GM13976 (cell line): ENCODE measurements at regions not wholly inside any gene's neighbourhood (a gene's known extent, or its start where the extent isn't known, plus 50 kb on each side); places are given as distances from the start of the nearest gene placed in this dataset.

Experiments
- DNase-seq: peaks from one replicate; pipeline ENCODE4 v3.0.0; 2012; ENCODE audit warnings: low spot score
- in situ Hi-C: fragments of 300-500 bp; cut with MboI; formaldehyde crosslinking; loops from one replicate; pipeline ENCODE4 v1.12.0; 2022; ENCODE audit warnings: low sequenced_read_pairs, mixed read lengths, inconsistent platforms; ENCODE audit not compliant: unreplicated experiment
- TF ChIP-seq, protein P1 (sequence below): IDR thresholded peaks from 2 replicates; pipeline ENCODE4 v1.5.1; 2012; ENCODE audit warnings: borderline replicate concordance, mild to moderate bottlenecking; ENCODE audit not compliant: insufficient read depth; ENCODE audit errors: extremely low read depth, missing control alignments, control extremely low read depth

GRCh38 chr1:165045902-165046301 lies 310.6 kb downstream of the LMX1A start:
- in situ Hi-C loops: no loop called here
- no peak for DNase-seq
- TF ChIP-seq, protein P1, sequence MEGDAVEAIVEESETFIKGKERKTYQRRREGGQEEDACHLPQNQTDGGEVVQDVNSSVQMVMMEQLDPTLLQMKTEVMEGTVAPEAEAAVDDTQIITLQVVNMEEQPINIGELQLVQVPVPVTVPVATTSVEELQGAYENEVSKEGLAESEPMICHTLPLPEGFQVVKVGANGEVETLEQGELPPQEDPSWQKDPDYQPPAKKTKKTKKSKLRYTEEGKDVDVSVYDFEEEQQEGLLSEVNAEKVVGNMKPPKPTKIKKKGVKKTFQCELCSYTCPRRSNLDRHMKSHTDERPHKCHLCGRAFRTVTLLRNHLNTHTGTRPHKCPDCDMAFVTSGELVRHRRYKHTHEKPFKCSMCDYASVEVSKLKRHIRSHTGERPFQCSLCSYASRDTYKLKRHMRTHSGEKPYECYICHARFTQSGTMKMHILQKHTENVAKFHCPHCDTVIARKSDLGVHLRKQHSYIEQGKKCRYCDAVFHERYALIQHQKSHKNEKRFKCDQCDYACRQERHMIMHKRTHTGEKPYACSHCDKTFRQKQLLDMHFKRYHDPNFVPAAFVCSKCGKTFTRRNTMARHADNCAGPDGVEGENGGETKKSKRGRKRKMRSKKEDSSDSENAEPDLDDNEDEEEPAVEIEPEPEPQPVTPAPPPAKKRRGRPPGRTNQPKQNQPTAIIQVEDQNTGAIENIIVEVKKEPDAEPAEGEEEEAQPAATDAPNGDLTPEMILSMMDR: no peak

- no peak for DNase-seq
- TF ChIP-seq, protein P1: no peak
- in situ Hi-C loops: no loop called here
Measured at GRCh38 chr1:165040641-165041040, 315.9 kb downstream of the LMX1A start.

- in situ Hi-C loops: no loop called here
- no peak for DNase-seq
- TF ChIP-seq, protein P1: no peak
Measured at GRCh38 chr1:165039996-165040395, 316.5 kb downstream of the LMX1A start.

- TF ChIP-seq, protein P1: no peak
- no peak for DNase-seq
- in situ Hi-C loops: no loop called here
Measured at GRCh38 chr1:165036403-165036802, 320.1 kb downstream of the LMX1A start.

DNA sequence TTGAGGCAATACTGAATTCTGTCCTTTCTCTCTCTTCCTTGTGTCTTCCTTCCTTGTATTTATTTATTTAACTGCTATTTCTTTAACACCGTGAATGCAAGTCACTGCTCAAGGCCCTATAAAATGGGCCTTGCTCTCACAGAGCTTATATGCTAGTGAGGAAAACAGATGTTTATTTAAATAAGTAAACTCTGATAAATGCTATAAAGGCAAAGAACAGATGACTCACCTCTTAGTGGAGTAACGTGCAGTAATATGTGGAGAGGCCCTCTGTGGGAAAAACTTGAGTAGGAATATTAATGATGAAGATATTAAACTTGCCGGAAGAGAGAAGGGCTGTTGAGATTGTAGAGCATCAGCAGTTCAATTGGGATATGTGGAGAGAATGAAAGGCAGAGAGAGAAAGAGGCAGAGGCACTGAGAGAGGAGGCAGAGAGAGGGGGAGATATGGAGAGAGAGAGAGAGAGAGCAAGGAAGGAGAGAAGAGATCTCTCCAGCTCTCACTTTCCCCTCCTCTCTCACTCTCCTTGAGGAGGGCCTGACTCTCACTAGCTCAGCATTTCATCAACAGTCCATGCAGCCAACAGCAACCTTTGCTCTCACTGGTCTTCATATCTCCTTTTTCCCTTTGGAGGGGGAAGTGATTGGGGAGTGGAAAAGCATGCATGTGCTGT lies 322.2 kb downstream of the LMX1A start:
- TF ChIP-seq, protein P1: no peak
- in situ Hi-C loops: no loop called here
- no peak for DNase-seq

DNA sequence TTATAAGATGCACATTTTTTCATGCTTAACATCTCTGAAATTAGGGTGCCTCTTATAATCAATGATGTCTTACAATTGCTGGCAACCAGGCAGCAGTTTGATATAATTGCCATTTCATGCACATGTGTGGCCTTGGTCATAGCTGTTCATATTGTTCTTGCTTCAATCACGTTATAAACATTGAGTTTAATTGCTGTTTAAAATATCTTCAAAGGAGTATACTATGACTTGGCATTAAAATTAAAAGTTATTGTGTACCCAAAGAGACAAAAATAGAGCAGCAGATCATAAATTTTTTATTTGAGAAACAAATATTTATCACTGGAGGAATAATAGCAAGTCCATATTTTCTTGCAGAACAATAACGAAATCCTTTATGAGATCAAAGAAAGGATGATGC lies 325.5 kb downstream of the LMX1A start:
- TF ChIP-seq, protein P1: no peak
- no peak for DNase-seq
- in situ Hi-C loops: no loop called here
